Type B pancreatic cell (in vitro differentiated cells): ENCODE measurements at regions not wholly inside any gene's neighbourhood (a gene's known extent, or its start where the extent isn't known, plus 50 kb on each side); places are given as distances from the start of the nearest gene placed in this dataset.

ENCODE experiments used
- DNase-seq: peaks from one replicate; pipeline ENCODE4 v3.0.0; 2021; ENCODE audit warnings: mixed read lengths; ENCODE audit not compliant: unreplicated experiment; ENCODE audit errors: extremely low spot score
- H3K27ac Mint-ChIP-seq: 2 replicates; pipeline ENCODE4 v1.8.0; 2021; ENCODE audit warnings: mild to moderate bottlenecking, mixed read lengths
- H3K27me3 Mint-ChIP-seq: 2 replicates; pipeline ENCODE4 v1.8.0; 2021; ENCODE audit warnings: mixed read lengths
- H3K36me3 Mint-ChIP-seq: 2 replicates; pipeline ENCODE4 v1.8.0; 2021; ENCODE audit warnings: mixed read lengths
- H3K4me1 Mint-ChIP-seq: one replicate; pipeline ENCODE4 v1.8.0; 2021; ENCODE audit warnings: mixed read lengths; ENCODE audit not compliant: unreplicated experiment
- H3K4me3 Mint-ChIP-seq: 2 replicates; pipeline ENCODE4 v1.8.0; 2021; ENCODE audit warnings: mild to moderate bottlenecking, mixed read lengths
- H3K9me3 Mint-ChIP-seq: 2 replicates; pipeline ENCODE4 v1.8.0; 2021; ENCODE audit warnings: mixed read lengths
- CTCF ChIP-seq: fragments of 200-600 bp; sonication (generic); conservative IDR thresholded peaks from 2 replicates; pipeline ENCODE4 v1.5.0; 2021; ENCODE audit warnings: antibody characterized with exemption, mild to moderate bottlenecking

- H3K36me3 Mint-ChIP-seq: no peaks in the 10 kb centered on the region
- H3K9me3 Mint-ChIP-seq: no peaks in the 10 kb centered on the region
- H3K4me1 Mint-ChIP-seq: peaks cover 24% of the 10 kb centered on the region
These were observed 187.4 kb upstream of the NRP1 start for GRCh38 chr10:33521904-33522303.

GRCh38 chr10:33521062-33521461, 186.6 kb upstream of the NRP1 start:
- peak overlapping the region; percentile 37 for H3K4me3 Mint-ChIP-seq

More at GRCh38 chr10:33521904-33522303, 187.4 kb upstream of the NRP1 start:
- Mint-ChIP-seq H3K4me3 (no peak overlapping the region), H3K27ac (no peak overlapping the region), H3K27me3 (peaks cover 55% of the 10 kb centered on the region)
- no peak for DNase-seq
- no peak for TF ChIP-seq CTCF

GRCh38 chr10:33520223-33520622, 185.8 kb upstream of the NRP1 start:
- no peak for TF ChIP-seq CTCF
- H3K36me3 Mint-ChIP-seq: no peaks in the 10 kb centered on the region
- no peaks in the 10 kb centered on the region for H3K9me3 Mint-ChIP-seq
- H3K4me1 Mint-ChIP-seq: peaks cover 24% of the 10 kb centered on the region
- H3K27me3 Mint-ChIP-seq: peaks cover 47% of the 10 kb centered on the region
- no peak overlapping the region for H3K4me3 Mint-ChIP-seq
- no peak for DNase-seq
- no peak overlapping the region for H3K27ac Mint-ChIP-seq

More at GRCh38 chr10:33521062-33521461, 186.6 kb upstream of the NRP1 start:
- no peak for TF ChIP-seq CTCF
- no peak overlapping the region for H3K27ac Mint-ChIP-seq
- peaks cover 52% of the 10 kb centered on the region for H3K27me3 Mint-ChIP-seq
- H3K4me1 Mint-ChIP-seq: peaks cover 24% of the 10 kb centered on the region
- no peak for DNase-seq
- no peaks in the 10 kb centered on the region for H3K9me3 Mint-ChIP-seq
- no peaks in the 10 kb centered on the region for H3K36me3 Mint-ChIP-seq

- peaks cover 16% of the 10 kb centered on the region for H3K4me1 Mint-ChIP-seq
- no peak for DNase-seq
- peaks cover 39% of the 10 kb centered on the region for H3K27me3 Mint-ChIP-seq
- H3K36me3 Mint-ChIP-seq: no peaks in the 10 kb centered on the region
- no peak for TF ChIP-seq CTCF
- H3K4me3 Mint-ChIP-seq: no peak overlapping the region
- no peak overlapping the region for H3K27ac Mint-ChIP-seq
- H3K9me3 Mint-ChIP-seq: no peaks in the 10 kb centered on the region
These were observed 184.8 kb upstream of the NRP1 start for GRCh38 chr10:33519130-33519860.

- no peak for DNase-seq
- Mint-ChIP-seq H3K4me1 (peaks cover 19% of the 10 kb centered on the region), H3K4me3 (no peak overlapping the region), H3K36me3 (peaks cover 3% of the 10 kb centered on the region), H3K9me3 (peaks cover 4% of the 10 kb centered on the region), H3K27me3 (no peaks in the 10 kb centered on the region), H3K27ac (peak overlapping the region; percentile 85)
- TF ChIP-seq CTCF: no peak
These were observed 175.7 kb upstream of the NRP1 start for GRCh38 chr10:33510206-33510605.
